ENCODE measurements at regions not wholly inside any gene's neighbourhood (a gene's known extent, or its start where the extent isn't known, plus 50 kb on each side); places are given as distances from the start of the nearest gene placed in this dataset.

- Histone ChIP-seq H3K9me3 (ENCODE audit: severe bottlenecking) (no peaks in the 10 kb centered on the region), H3K27me3 (ENCODE audit: insufficient read depth, low read depth, severe bottlenecking) (no peaks in the 10 kb centered on the region), H3K27ac (no peak overlapping the region), H3K36me3 (no peaks in the 10 kb centered on the region), H3K4me3 (ENCODE audit: low read depth, low read length) (no peak overlapping the region)
- DNase-seq: no peak
- TF ChIP-seq CTCF (IDR thresholded peaks at IDR 0.05; ENCODE audit: low read depth, low read length): no peak
These were observed 67.1 kb upstream of the TTC14 start for GRCh38 chr3:180534828-180535227.

- H3K9me3 ChIP-seq (ENCODE audit: severe bottlenecking): peaks cover 7% of the 10 kb centered on the region
- no peak overlapping the region for H3K4me3 ChIP-seq (ENCODE audit: low read depth, low read length)
- DNase-seq: no peak
- no peak for TF ChIP-seq CTCF (IDR thresholded peaks at IDR 0.05; ENCODE audit: low read depth, low read length)
- no peak overlapping the region for H3K27ac ChIP-seq
- no peaks in the 10 kb centered on the region for H3K27me3 ChIP-seq (ENCODE audit: insufficient read depth, low read depth, severe bottlenecking)
- H3K36me3 ChIP-seq: no peaks in the 10 kb centered on the region
These were observed 63.5 kb upstream of the TTC14 start for GRCh38 chr3:180538493-180538892.

GRCh38 chr3:180543877-180544276 is 58.1 kb upstream of the TTC14 start:
- Histone ChIP-seq H3K27ac (no peak overlapping the region), H3K9me3 (ENCODE audit: severe bottlenecking) (peaks cover 7% of the 10 kb centered on the region), H3K4me3 (ENCODE audit: low read depth, low read length) (no peak overlapping the region), H3K27me3 (ENCODE audit: insufficient read depth, low read depth, severe bottlenecking) (no peaks in the 10 kb centered on the region), H3K36me3 (no peaks in the 10 kb centered on the region)
- no peak for DNase-seq
- TF ChIP-seq CTCF (IDR thresholded peaks at IDR 0.05; ENCODE audit: low read depth, low read length): no peak

GRCh38 chr3:180546863-180547262 is 55.1 kb upstream of the TTC14 start:
- Histone ChIP-seq H3K4me3 (ENCODE audit: low read depth, low read length) (no peak overlapping the region), H3K9me3 (ENCODE audit: severe bottlenecking) (no peaks in the 10 kb centered on the region), H3K36me3 (no peaks in the 10 kb centered on the region), H3K27me3 (ENCODE audit: insufficient read depth, low read depth, severe bottlenecking) (no peaks in the 10 kb centered on the region), H3K27ac (no peak overlapping the region)
- DNase-seq: no peak
- TF ChIP-seq CTCF (IDR thresholded peaks at IDR 0.05; ENCODE audit: low read depth, low read length): no peak

GRCh38 chr3:180548050-180548449 is 53.9 kb upstream of the TTC14 start:
- no peak for TF ChIP-seq CTCF (IDR thresholded peaks at IDR 0.05; ENCODE audit: low read depth, low read length)
- H3K36me3 ChIP-seq: no peaks in the 10 kb centered on the region
- no peak for DNase-seq
- H3K9me3 ChIP-seq (ENCODE audit: severe bottlenecking): no peaks in the 10 kb centered on the region
- no peaks in the 10 kb centered on the region for H3K27me3 ChIP-seq (ENCODE audit: insufficient read depth, low read depth, severe bottlenecking)
- no peak overlapping the region for H3K4me3 ChIP-seq (ENCODE audit: low read depth, low read length)
- no peak overlapping the region for H3K27ac ChIP-seq

Data from WERI-Rb-1 (cell line).